ENCODE measurements at regions not wholly inside any gene's neighbourhood (a gene's known extent, or its start where the extent isn't known, plus 50 kb on each side); places are given as distances from the start of the nearest gene placed in this dataset.

GRCh38 chr2:238518172-238518820, 91.6 kb downstream of the ASB1 start:
- Mint-ChIP-seq H3K27me3 (ENCODE audit: low read depth, poor library complexity) (peaks cover 5% of the 10 kb centered on the region), H3K4me1 (peaks cover 20% of the 10 kb centered on the region), H3K4me3 (no peak overlapping the region), H3K27ac (no peak overlapping the region), H3K36me3 (ENCODE audit: low read depth) (peaks cover 33% of the 10 kb centered on the region), H3K9me3 (peaks cover 40% of the 10 kb centered on the region)
- TF ChIP-seq CTCF (IDR thresholded peaks at IDR 0.05) = no peak
- DNase-seq = no peak

GRCh38 chr2:238518821-238519186, 92.1 kb downstream of the ASB1 start:
- no peak for TF ChIP-seq CTCF (IDR thresholded peaks at IDR 0.05)
- H3K36me3 Mint-ChIP-seq (ENCODE audit: low read depth) = peaks cover 33% of the 10 kb centered on the region
- H3K9me3 Mint-ChIP-seq = peaks cover 40% of the 10 kb centered on the region
- DNase-seq = no peak
- H3K27ac Mint-ChIP-seq = peak overlapping the region; percentile 68
- peaks cover 5% of the 10 kb centered on the region for H3K27me3 Mint-ChIP-seq (ENCODE audit: low read depth, poor library complexity)
- no peak overlapping the region for H3K4me3 Mint-ChIP-seq
- H3K4me1 Mint-ChIP-seq = peaks cover 25% of the 10 kb centered on the region

GRCh38 chr2:238520359-238520886, 93.7 kb downstream of the ASB1 start:
- Mint-ChIP-seq H3K36me3 (ENCODE audit: low read depth) (peaks cover 24% of the 10 kb centered on the region), H3K4me1 (peaks cover 41% of the 10 kb centered on the region), H3K27me3 (ENCODE audit: low read depth, poor library complexity) (peaks cover 3% of the 10 kb centered on the region), H3K4me3 (no peak overlapping the region), H3K27ac (no peak overlapping the region), H3K9me3 (peaks cover 30% of the 10 kb centered on the region)
- TF ChIP-seq CTCF (IDR thresholded peaks at IDR 0.05) = no peak
- no peak for DNase-seq

- H3K9me3 Mint-ChIP-seq = peaks cover 24% of the 10 kb centered on the region
These were observed 94.3 kb downstream of the ASB1 start for GRCh38 chr2:238521002-238521401.

GRCh38 chr2:238521870-238522269, 95.1 kb downstream of the ASB1 start:
- Mint-ChIP-seq H3K9me3 (peaks cover 16% of the 10 kb centered on the region), H3K27ac (no peak overlapping the region), H3K36me3 (ENCODE audit: low read depth) (peaks cover 11% of the 10 kb centered on the region), H3K27me3 (ENCODE audit: low read depth, poor library complexity) (no peaks in the 10 kb centered on the region), H3K4me1 (peaks cover 50% of the 10 kb centered on the region), H3K4me3 (no peak overlapping the region)
- TF ChIP-seq CTCF (IDR thresholded peaks at IDR 0.05) = no peak
- DNase-seq = no peak

More at GRCh38 chr2:238521002-238521401, 94.3 kb downstream of the ASB1 start:
- DNase-seq = no peak
- no peak overlapping the region for H3K4me3 Mint-ChIP-seq
- H3K27ac Mint-ChIP-seq = no peak overlapping the region
- no peaks in the 10 kb centered on the region for H3K27me3 Mint-ChIP-seq (ENCODE audit: low read depth, poor library complexity)
- H3K36me3 Mint-ChIP-seq (ENCODE audit: low read depth) = peaks cover 19% of the 10 kb centered on the region
- peaks cover 46% of the 10 kb centered on the region for H3K4me1 Mint-ChIP-seq
- TF ChIP-seq CTCF (IDR thresholded peaks at IDR 0.05) = no peak
